GM23338 (cell line): ENCODE measurements at regions not wholly inside any gene's neighbourhood (a gene's known extent, or its start where the extent isn't known, plus 50 kb on each side); places are given as distances from the start of the nearest gene placed in this dataset.

Experiments used
- ATAC-seq: fragments of 200-7000 bp; cut with Tn5 transposase; 3 replicates; pipeline ENCODE4 v1.9.1; 2020
- DNase-seq: peaks from one replicate; pipeline ENCODE4 v3.0.0-alpha.2; 2015; ENCODE audit warnings: low spot score
- H2AFZ ChIP-seq: fragments of 200-600 bp; sonication (generic); 2 replicates; pipeline ENCODE4 v1.8.0; 2016; ENCODE audit warnings: antibody characterized with exemption, mild to moderate bottlenecking, moderate library complexity
- H3F3A ChIP-seq: fragments of 200-600 bp; sonication (generic); replicated peaks from 2 replicates; pipeline ENCODE4 v1.8.0; 2017; ENCODE audit warnings: antibody characterized with exemption, mixed run types, low read depth
- H3K27ac ChIP-seq: fragments of 200-600 bp; sonication (generic); 2 replicates; pipeline ENCODE4 v1.6.1; 2016; ENCODE audit warnings: low read depth
- H3K27me3 ChIP-seq: fragments of 200-600 bp; sonication (generic); 2 replicates; pipeline ENCODE4 v1.8.0; 2016; ENCODE audit warnings: mild to moderate bottlenecking, mixed run types, moderate library complexity; ENCODE audit not compliant: insufficient read depth
- H3K36me3 ChIP-seq: fragments of 200-600 bp; sonication (generic); 2 replicates; pipeline ENCODE4 v1.8.0; 2016; ENCODE audit warnings: mild to moderate bottlenecking; ENCODE audit not compliant: insufficient read depth
- H3K4me1 ChIP-seq: fragments of 200-600 bp; sonication (generic); 2 replicates; pipeline ENCODE4 v1.8.0; 2016; ENCODE audit warnings: mild to moderate bottlenecking, moderate library complexity; ENCODE audit not compliant: insufficient read depth
- H3K4me2 ChIP-seq: fragments of 200-600 bp; sonication (generic); 2 replicates; pipeline ENCODE4 v1.7.1; 2017; ENCODE audit warnings: mixed run types
- H3K4me3 ChIP-seq: fragments of 200-600 bp; sonication (generic); 2 replicates; pipeline ENCODE4 v1.6.1; 2016; ENCODE audit warnings: mixed run types
- H3K79me2 ChIP-seq: fragments of 200-600 bp; sonication (generic); replicated peaks from 2 replicates; pipeline ENCODE4 v1.8.0; 2017; ENCODE audit warnings: mild to moderate bottlenecking; ENCODE audit not compliant: insufficient read depth
- H3K9me2 ChIP-seq: fragments of 200-600 bp; sonication (generic); 2 replicates; pipeline ENCODE4 v1.8.0; 2017; ENCODE audit not compliant: insufficient read depth
- H4K20me1 ChIP-seq: fragments of 200-600 bp; sonication (generic); replicated peaks from 2 replicates; pipeline ENCODE4 v1.8.0; 2017; ENCODE audit warnings: mild to moderate bottlenecking; ENCODE audit not compliant: insufficient read depth
- H3K27ac Mint-ChIP-seq: 2 replicates; pipeline ENCODE4 v1.8.0; 2020; ENCODE audit warnings: inconsistent platforms, mild to moderate bottlenecking, moderate library complexity, mixed read lengths
- H3K27me3 Mint-ChIP-seq: 3 replicates; pipeline ENCODE4 v1.8.0; 2022; ENCODE audit warnings: low read depth, mild to moderate bottlenecking, moderate library complexity, mixed read lengths, inconsistent platforms; ENCODE audit not compliant: insufficient read depth, poor library complexity
- H3K36me3 Mint-ChIP-seq: 3 replicates; pipeline ENCODE4 v1.8.0; 2021; ENCODE audit warnings: low read depth, mild to moderate bottlenecking, inconsistent platforms, moderate library complexity, mixed read lengths
- H3K4me1 Mint-ChIP-seq: 3 replicates; pipeline ENCODE4 v1.8.0; 2020; ENCODE audit warnings: mild to moderate bottlenecking, inconsistent platforms, mixed read lengths
- H3K4me3 Mint-ChIP-seq: 3 replicates; pipeline ENCODE4 v1.8.0; 2021; ENCODE audit warnings: moderate library complexity, mild to moderate bottlenecking, inconsistent platforms, mixed read lengths
- H3K9me3 Mint-ChIP-seq: 3 replicates; pipeline ENCODE4 v1.8.0; 2020; ENCODE audit warnings: moderate library complexity, mild to moderate bottlenecking, inconsistent platforms, mixed read lengths
- CTCF ChIP-seq, 2 experiments: fragments of 200-600 bp in 1 of 2; sonication (generic) in 1 of 2; conservative IDR thresholded peaks; 2 replicates each; pipeline versions ENCODE4 v1.5.1 to v1.6.1; 2016 to 2017; ENCODE audit warnings: antibody characterized with exemption in 2 of 2, low read depth in 2 of 2, mild to moderate bottlenecking in 2 of 2, moderate library complexity in 1 of 2
- ETS1 ChIP-seq: IDR thresholded peaks from 2 replicates; pipeline ENCODE4 v1.6.1; 2016; ENCODE audit warnings: antibody characterized with exemption
- EZH2 ChIP-seq: fragments of 200-600 bp; sonication (generic); IDR thresholded peaks from one replicate; pipeline ENCODE4 v1.8.0; 2017; ENCODE audit warnings: antibody characterized with exemption, mild to moderate bottlenecking, low read depth; ENCODE audit not compliant: unreplicated experiment
- EZH2phosphoT487 ChIP-seq: fragments of 200-600 bp; sonication (generic); IDR thresholded peaks from one replicate; pipeline ENCODE4 v1.8.1; 2018; ENCODE audit warnings: antibody characterized with exemption; ENCODE audit not compliant: unreplicated experiment
- NANOG ChIP-seq: IDR thresholded peaks from 2 replicates; pipeline ENCODE4 v1.6.1; 2016; ENCODE audit warnings: antibody characterized with exemption, borderline replicate concordance
- POLR2AphosphoS5 ChIP-seq: IDR thresholded peaks from 2 replicates; pipeline ENCODE4 v1.6.1; 2016; ENCODE audit warnings: antibody characterized with exemption, low read depth
- REST ChIP-seq: IDR thresholded peaks from one replicate; pipeline ENCODE4 v1.6.1; 2018; ENCODE audit warnings: antibody characterized with exemption; ENCODE audit not compliant: unreplicated experiment
- STAT1 ChIP-seq: IDR thresholded peaks from one replicate; pipeline ENCODE4 v1.6.1; 2016; ENCODE audit warnings: antibody characterized with exemption; ENCODE audit not compliant: unreplicated experiment
- ZNF331 ChIP-seq: fragments of 250-450 bp; sonication (Bioruptor Pico); IDR thresholded peaks from 2 replicates; pipeline ENCODE4 v1.5.0; 2020; ENCODE audit warnings: low read depth, mild to moderate bottlenecking, moderate library complexity

GRCh38 chr3:101081999-101082398 lies 88.8 kb upstream of the ABI3BP start (continued):
- TF ChIP-seq ETS1: no peak

GRCh38 chr3:101081446-101081845 lies 88.2 kb upstream of the ABI3BP start:
- Histone ChIP-seq H3K4me2 (no peak overlapping the region), H3K27me3 (no peaks in the 10 kb centered on the region), H3K79me2 (no peaks in the 10 kb centered on the region), H3K36me3 (no peaks in the 10 kb centered on the region), H3K4me1 (no peaks in the 10 kb centered on the region), H3K9me2 (no peaks in the 10 kb centered on the region), H3K4me3 (no peak overlapping the region), H2AFZ (no peak overlapping the region), H4K20me1 (no peaks in the 10 kb centered on the region), H3K27ac (no peak overlapping the region), H3F3A (no peaks in the 10 kb centered on the region)
- H3K4me3 Mint-ChIP-seq: no peak overlapping the region
- DNase-seq (no peak), ATAC-seq (no peak)
- no peaks in the 10 kb centered on the region for H3K9me3 Mint-ChIP-seq
- TF ChIP-seq NANOG: no peak
- no peak for TF ChIP-seq STAT1
- no peak for TF ChIP-seq ZNF331 (CRISPR knock-in tag)
- no peak for TF ChIP-seq ETS1
- no peak for TF ChIP-seq EZH2
- no peak for TF ChIP-seq CTCF (conservative IDR thresholded peaks at IDR 0.05; ENCODE audit: low read depth in 2 of 2)
- no peak for TF ChIP-seq EZH2phosphoT487
- no peak for TF ChIP-seq REST
- no peak for TF ChIP-seq POLR2AphosphoS5
- no peaks in the 10 kb centered on the region for H3K27me3 Mint-ChIP-seq
- no peak overlapping the region for H3K27ac Mint-ChIP-seq
- no peaks in the 10 kb centered on the region for H3K4me1 Mint-ChIP-seq
- no peaks in the 10 kb centered on the region for H3K36me3 Mint-ChIP-seq
